ENCODE measurements at regions not wholly inside any gene's neighbourhood (a gene's known extent, or its start where the extent isn't known, plus 50 kb on each side); places are given as distances from the start of the nearest gene placed in this dataset.

DNA sequence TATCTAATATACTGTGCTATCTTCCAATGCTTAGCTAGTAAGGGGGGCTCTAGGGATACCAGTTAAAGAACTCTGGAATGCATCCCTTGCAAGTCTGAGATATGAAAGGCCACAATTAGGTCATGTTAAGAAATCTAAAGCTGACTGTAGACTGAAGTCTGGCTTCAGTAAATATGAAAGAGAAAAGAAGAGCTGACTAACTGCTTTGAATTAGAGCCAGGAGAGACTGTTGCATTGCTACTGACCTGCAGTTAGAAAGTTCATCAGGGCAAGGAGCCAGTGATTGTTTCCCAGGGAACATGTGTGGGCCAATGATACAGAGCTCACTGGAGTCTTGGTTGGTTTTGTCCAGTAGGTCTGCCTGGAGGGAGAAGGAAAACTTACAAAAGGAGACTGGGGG, 472.1 kb upstream of the TNC start:
- no peak for TF ChIP-seq GATA2 (IDR thresholded peaks at IDR 0.05; ENCODE audit: low read depth, low read length)
- no peak for TF ChIP-seq GATA3 (IDR thresholded peaks at IDR 0.05; ENCODE audit: low read depth, low read length)

Data from SH-SY5Y (cell line).